SHP77 (cell line): ENCODE measurements at regions not wholly inside any gene's neighbourhood (a gene's known extent, or its start where the extent isn't known, plus 50 kb on each side); places are given as distances from the start of the nearest gene placed in this dataset.

ENCODE experiments used
- DNase-seq, 2 experiments: peaks; one replicate each; lab custom pipeline; 2025; lab: John Stamatoyannopoulos, UW

- DNase-seq, result peak; percentile 6 to 15
These were observed 65.9 kb downstream of the EFNB1 start for GRCh38 chrX:68894513-68895340.

- DNase-seq, result no peak
These were observed 65.3 kb downstream of the EFNB1 start for GRCh38 chrX:68894142-68894512.

DNA sequence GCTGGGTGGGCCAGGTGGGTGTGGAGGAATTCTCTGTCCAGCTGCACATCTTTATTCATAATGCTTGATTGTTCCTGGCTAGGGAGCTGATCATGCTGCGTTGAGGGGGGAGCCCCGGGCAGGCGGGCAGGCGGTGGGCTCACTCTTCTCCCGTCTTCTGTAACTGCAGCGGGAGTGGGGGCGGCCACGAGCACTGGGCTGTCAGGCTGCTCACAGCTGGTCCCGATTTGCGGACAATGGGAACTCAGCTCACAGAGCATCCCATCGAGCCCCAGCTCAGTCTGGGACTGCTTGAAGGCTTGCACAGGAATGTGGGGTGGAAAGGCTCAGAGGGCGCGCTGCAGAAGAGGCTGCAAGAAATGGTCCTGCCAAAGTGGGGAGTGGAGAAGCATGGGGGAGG, 63.8 kb downstream of the EFNB1 start:
- no peak for DNase-seq

- no peak for DNase-seq
These were observed 63.3 kb downstream of the EFNB1 start for GRCh38 chrX:68892134-68892533.
